Mucosa of descending colon (tissue), 3 donors: ENCODE measurements at regions not wholly inside any gene's neighbourhood (a gene's known extent, or its start where the extent isn't known, plus 50 kb on each side); places are given as distances from the start of the nearest gene placed in this dataset.

Experiments used
- ATAC-seq: fragments of 200-7000 bp; cut with Tn5 transposase; one replicate; pipeline ENCODE4 v1.9.1; 2020; ENCODE audit warnings: mild to moderate bottlenecking, moderate library complexity
- DNase-seq, 3 donors: peaks; one replicate each; pipeline ENCODE4 v3.0.0-alpha.2; 2020
- H3K36me3 ChIP-seq: fragments of 200-600 bp; one replicate; pipeline ENCODE4 v1.8.0; 2021; ENCODE audit warnings: low read depth, mild to moderate bottlenecking
- H3K4me1 ChIP-seq: fragments of 200-600 bp; one replicate; pipeline ENCODE4 v1.8.0; 2021; ENCODE audit warnings: low read depth, mild to moderate bottlenecking
- H3K4me3 ChIP-seq: fragments of 200-600 bp; one replicate; pipeline ENCODE4 v1.8.0; 2021; ENCODE audit warnings: mild to moderate bottlenecking
- H3K9me3 ChIP-seq: fragments of 200-600 bp; one replicate; pipeline ENCODE4 v1.8.0; 2021; ENCODE audit warnings: mild to moderate bottlenecking
- intact Hi-C, 2 donors: fragments of 100-400 bp; cut with DNase I in 1 of 2; cut with micrococcal nuclease in 1 of 2; formaldehyde crosslinking; loops; one replicate each; pipeline versions ENCODE4 v1.11.0 to v1.11.1; 2022; cut with DNase I, micrococcal nuclease
- TF ChIP-seq, protein P1 (sequence below): fragments of 200-600 bp; IDR thresholded peaks from one replicate; pipeline ENCODE4 v1.8.0; 2022; ENCODE audit warnings: antibody characterized with exemption, mild to moderate bottlenecking
- donor health status: DM: no; HTN: no; CAD: no; lungs with moderate emphysema.
- donor health status: DM: no; HTN: no; CAD: no.
- donor health status: DM: no; HTN: yes; CAD: no.

DNA sequence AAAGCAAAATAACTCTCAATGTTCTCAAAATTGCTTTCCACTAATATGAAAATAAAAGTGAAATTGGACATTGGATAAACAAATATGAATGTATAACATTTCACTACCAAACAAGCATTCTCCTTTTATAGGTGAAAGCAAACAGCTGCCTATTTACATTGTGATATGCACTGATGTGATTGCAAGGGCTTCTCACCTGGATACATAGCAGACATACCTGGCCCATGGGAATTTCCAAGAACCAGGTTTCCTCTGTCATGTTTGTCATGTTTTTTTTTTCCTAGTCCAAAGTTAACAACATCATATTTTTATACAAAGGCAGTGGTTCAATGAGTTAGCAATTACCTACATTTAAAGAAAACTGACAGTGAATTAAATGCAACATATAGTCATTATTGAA is 228.5 kb downstream of the ANKRD50 start:
- TF ChIP-seq, protein P1, sequence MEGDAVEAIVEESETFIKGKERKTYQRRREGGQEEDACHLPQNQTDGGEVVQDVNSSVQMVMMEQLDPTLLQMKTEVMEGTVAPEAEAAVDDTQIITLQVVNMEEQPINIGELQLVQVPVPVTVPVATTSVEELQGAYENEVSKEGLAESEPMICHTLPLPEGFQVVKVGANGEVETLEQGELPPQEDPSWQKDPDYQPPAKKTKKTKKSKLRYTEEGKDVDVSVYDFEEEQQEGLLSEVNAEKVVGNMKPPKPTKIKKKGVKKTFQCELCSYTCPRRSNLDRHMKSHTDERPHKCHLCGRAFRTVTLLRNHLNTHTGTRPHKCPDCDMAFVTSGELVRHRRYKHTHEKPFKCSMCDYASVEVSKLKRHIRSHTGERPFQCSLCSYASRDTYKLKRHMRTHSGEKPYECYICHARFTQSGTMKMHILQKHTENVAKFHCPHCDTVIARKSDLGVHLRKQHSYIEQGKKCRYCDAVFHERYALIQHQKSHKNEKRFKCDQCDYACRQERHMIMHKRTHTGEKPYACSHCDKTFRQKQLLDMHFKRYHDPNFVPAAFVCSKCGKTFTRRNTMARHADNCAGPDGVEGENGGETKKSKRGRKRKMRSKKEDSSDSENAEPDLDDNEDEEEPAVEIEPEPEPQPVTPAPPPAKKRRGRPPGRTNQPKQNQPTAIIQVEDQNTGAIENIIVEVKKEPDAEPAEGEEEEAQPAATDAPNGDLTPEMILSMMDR = no peak
- intact Hi-C loops = no loop called here
- no peak for ATAC-seq
- Histone ChIP-seq H3K9me3 (no peaks in the 10 kb centered on the region), H3K36me3 (no peaks in the 10 kb centered on the region), H3K4me3 (no peak overlapping the region), H3K4me1 (no peaks in the 10 kb centered on the region)
- DNase-seq = no peak

DNA sequence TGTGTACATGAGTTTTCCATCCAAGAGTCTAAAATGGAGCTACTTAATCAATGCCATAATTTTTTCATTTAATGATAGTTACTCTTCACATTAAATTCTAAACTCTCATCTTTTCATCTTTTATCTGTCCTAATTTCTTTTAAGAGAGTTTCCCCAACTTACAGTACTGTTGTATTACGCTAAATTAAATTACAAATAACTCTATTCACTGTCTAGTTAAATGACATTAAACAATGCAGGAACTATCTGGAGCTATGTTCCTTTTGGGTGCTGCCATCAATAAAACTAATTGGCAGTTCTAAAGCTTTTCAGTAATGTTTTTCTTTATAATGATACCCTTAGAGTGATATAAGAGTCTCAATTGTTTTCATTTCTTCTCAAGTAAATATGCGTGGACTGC is 227.6 kb downstream of the ANKRD50 start:
- intact Hi-C loops = no loop called here
- H3K9me3 ChIP-seq = no peaks in the 10 kb centered on the region
- DNase-seq (no peak), ATAC-seq (no peak)
- H3K4me3 ChIP-seq = no peak overlapping the region
- TF ChIP-seq, protein P1 = no peak
- H3K36me3 ChIP-seq = no peaks in the 10 kb centered on the region
- no peaks in the 10 kb centered on the region for H3K4me1 ChIP-seq

DNA sequence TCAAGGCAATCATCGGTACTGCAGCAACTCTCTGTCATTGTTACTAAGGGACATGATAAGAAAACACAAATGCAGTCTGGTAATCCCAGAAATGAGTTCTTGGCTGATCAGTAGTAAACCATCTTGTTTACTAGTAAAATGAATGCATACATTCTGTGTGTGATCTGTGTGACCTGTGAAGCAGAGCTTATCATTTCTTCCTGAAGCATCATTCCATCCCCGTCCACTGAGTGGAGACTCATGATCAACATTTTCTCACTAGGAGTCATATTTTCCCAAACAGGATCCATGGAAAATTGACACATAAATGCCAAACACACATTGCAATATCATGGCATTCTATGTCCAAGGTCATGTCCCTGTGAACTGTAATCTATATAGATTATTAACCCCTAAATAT is 226.1 kb downstream of the ANKRD50 start:
- ATAC-seq = no peak
- Histone ChIP-seq H3K4me3 (no peak overlapping the region), H3K36me3 (no peaks in the 10 kb centered on the region), H3K4me1 (no peaks in the 10 kb centered on the region), H3K9me3 (no peaks in the 10 kb centered on the region)
- intact Hi-C loops = no loop called here
- TF ChIP-seq, protein P1 = no peak
- DNase-seq = no peak

DNA sequence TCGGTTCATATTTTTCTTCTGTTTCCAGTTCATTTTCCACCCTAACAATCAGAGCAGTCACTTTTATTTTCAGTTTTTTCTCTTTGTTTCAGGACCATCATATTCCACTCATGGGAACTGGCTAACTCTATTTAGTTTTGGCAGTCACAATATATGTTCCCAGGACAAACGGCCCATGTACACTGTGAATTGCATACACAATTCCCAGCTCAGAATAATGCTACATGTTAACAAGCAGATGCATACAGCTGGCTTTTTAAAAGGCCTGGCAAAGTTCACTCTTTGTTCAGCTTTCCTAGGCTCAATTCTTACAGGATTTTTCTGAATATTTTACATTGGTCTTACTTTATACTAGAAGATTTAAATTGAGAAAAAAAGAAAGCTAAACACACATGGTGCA is 224.9 kb downstream of the ANKRD50 start:
- intact Hi-C loops = no loop called here
- TF ChIP-seq, protein P1 = no peak
- Histone ChIP-seq H3K4me1 (no peaks in the 10 kb centered on the region), H3K9me3 (no peaks in the 10 kb centered on the region), H3K36me3 (no peaks in the 10 kb centered on the region), H3K4me3 (no peak overlapping the region)
- ATAC-seq (no peak), DNase-seq (no peak)

DNA sequence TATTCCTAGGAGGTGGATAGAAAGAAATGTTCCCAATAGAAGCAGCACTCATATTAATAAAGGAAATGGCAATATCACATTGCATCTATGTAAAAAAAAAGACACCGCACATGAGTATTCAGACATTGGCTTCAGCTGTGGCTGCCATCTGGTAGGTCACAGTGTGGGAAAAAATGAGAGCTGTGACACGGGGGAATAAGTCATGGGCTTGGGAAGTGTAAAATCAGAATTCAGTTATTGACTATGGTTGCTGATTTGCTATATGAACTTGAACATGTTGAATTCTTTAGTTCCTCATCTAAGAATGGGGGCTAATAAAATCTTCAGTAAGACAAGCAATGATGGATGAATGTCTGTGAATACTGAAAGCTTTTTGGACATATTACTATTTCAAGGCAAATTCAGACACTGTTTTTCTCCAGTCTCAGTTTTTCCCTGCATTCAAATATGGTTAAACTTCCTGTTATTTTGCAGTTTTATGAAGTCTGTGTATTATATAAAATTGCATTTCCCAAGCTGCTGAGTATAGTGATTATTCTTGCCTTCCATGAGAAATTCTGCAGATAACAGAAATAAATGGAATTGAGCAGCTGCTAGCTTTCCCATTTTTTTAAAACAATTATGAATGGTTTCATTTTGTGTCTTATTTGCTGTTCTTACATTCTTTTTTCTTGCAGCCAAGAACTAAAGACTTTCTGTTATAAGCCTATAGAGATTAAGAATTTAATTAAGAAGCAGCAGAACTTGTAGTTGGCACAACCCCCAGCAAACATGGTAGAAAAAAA is 221.0 kb downstream of the ANKRD50 start:
- ATAC-seq (no peak), DNase-seq (no peak)
- H3K36me3 ChIP-seq = no peaks in the 10 kb centered on the region
- no peaks in the 10 kb centered on the region for H3K9me3 ChIP-seq
- H3K4me1 ChIP-seq = no peaks in the 10 kb centered on the region
- H3K4me3 ChIP-seq = no peak overlapping the region
- TF ChIP-seq, protein P1 = no peak
- intact Hi-C loops = no loop called here

DNA sequence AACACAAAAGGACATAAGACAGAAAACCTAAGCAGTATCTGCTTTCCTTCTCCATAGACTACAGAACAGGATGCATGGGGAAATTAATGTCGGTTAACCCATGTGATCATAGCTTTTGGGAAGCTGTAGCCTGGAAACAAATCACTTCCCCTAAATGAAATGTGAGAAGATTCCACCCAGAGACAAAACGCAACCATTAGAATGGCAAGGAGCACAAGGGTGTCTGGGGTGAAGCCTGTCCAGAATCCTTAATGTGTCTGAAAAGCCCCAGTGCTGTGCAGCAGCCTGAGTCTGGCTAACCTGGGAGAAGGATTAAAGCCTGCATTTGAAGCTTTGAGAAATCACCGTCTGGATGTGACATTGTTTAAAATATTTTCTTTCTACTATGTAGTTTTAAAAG is 213.3 kb downstream of the ANKRD50 start:
- TF ChIP-seq, protein P1 = no peak
- Histone ChIP-seq H3K4me1 (no peaks in the 10 kb centered on the region), H3K4me3 (no peak overlapping the region), H3K9me3 (no peaks in the 10 kb centered on the region), H3K36me3 (no peaks in the 10 kb centered on the region)
- DNase-seq (no peak), ATAC-seq (no peak)
- intact Hi-C loops = no loop called here
